Astrocyte (in vitro differentiated cells and primary cell): ENCODE measurements at regions not wholly inside any gene's neighbourhood (a gene's known extent, or its start where the extent isn't known, plus 50 kb on each side); places are given as distances from the start of the nearest gene placed in this dataset.

Experiments used
- DNase-seq: peaks from one replicate; pipeline ENCODE4 v3.0.0-alpha.2; 2010; ENCODE audit warnings: low read depth
- FAIRE-seq: peaks from 2 replicates; lab custom pipeline; 2011; peaks lifted over from hg19 to GRCh38; lab: Jason Lieb, UNC
- H2AFZ ChIP-seq: 2 replicates; pipeline ENCODE4 v1.6.0; 2012; ENCODE audit warnings: low read depth, low read length, inconsistent platforms
- H3K27ac ChIP-seq: 2 replicates; pipeline ENCODE4 v1.5.1; 2011; ENCODE audit warnings: low read depth, low read length, inconsistent platforms
- H3K27me3 ChIP-seq: 2 replicates; pipeline ENCODE4 v1.6.0; 2011; ENCODE audit warnings: low read length, inconsistent platforms; ENCODE audit not compliant: insufficient read depth
- H3K36me3 ChIP-seq: 2 replicates; pipeline ENCODE4 v1.5.1; 2011; ENCODE audit warnings: low read length, inconsistent platforms; ENCODE audit not compliant: insufficient read depth
- H3K4me1 ChIP-seq: 2 replicates; pipeline ENCODE4 v1.5.1; 2011; ENCODE audit warnings: low read length, inconsistent platforms; ENCODE audit not compliant: insufficient read depth
- H3K4me2 ChIP-seq: 2 replicates; pipeline ENCODE4 v1.6.0; 2012; ENCODE audit warnings: low read length, inconsistent platforms
- H3K4me3 ChIP-seq: 2 replicates; pipeline ENCODE4 v1.5.1; 2011; ENCODE audit warnings: low read depth, mild to moderate bottlenecking, low read length, inconsistent platforms; ENCODE audit not compliant: insufficient read depth
- H3K79me2 ChIP-seq: 2 replicates; pipeline ENCODE4 v1.6.0; 2012; ENCODE audit warnings: mild to moderate bottlenecking, low read length, inconsistent platforms; ENCODE audit not compliant: insufficient read depth
- H3K9ac ChIP-seq: 2 replicates; pipeline ENCODE4 v1.6.0; 2012; ENCODE audit warnings: mild to moderate bottlenecking, low read length, inconsistent platforms
- H3K9me3 ChIP-seq: 2 replicates; pipeline ENCODE4 v1.5.1; 2012; ENCODE audit warnings: low read depth, mild to moderate bottlenecking, low read length, inconsistent platforms; ENCODE audit not compliant: insufficient read depth
- H4K20me1 ChIP-seq: 2 replicates; pipeline ENCODE4 v1.6.0; 2012; ENCODE audit warnings: low read length, inconsistent platforms; ENCODE audit not compliant: insufficient read depth
- H3K27ac Mint-ChIP-seq: one replicate; pipeline ENCODE4 v1.8.0; 2021; ENCODE audit warnings: mild to moderate bottlenecking, mixed read lengths; ENCODE audit not compliant: unreplicated experiment
- H3K27me3 Mint-ChIP-seq: one replicate; pipeline ENCODE4 v1.8.0; 2021; ENCODE audit warnings: low read depth, mixed read lengths; ENCODE audit not compliant: unreplicated experiment
- H3K36me3 Mint-ChIP-seq: one replicate; pipeline ENCODE4 v1.8.0; 2021; ENCODE audit warnings: low read depth, mixed read lengths; ENCODE audit not compliant: unreplicated experiment
- H3K4me1 Mint-ChIP-seq: one replicate; pipeline ENCODE4 v1.8.0; 2021; ENCODE audit warnings: low read depth, mixed read lengths; ENCODE audit not compliant: unreplicated experiment
- H3K4me3 Mint-ChIP-seq: one replicate; pipeline ENCODE4 v1.8.0; 2021; ENCODE audit warnings: mild to moderate bottlenecking, moderate library complexity, mixed read lengths; ENCODE audit not compliant: unreplicated experiment
- H3K9me3 Mint-ChIP-seq: one replicate; pipeline ENCODE4 v1.8.0; 2021; ENCODE audit warnings: mild to moderate bottlenecking, mixed read lengths; ENCODE audit not compliant: unreplicated experiment
- EZH2 ChIP-seq: IDR thresholded peaks from 2 replicates; pipeline ENCODE4 v1.6.1; 2012; ENCODE audit warnings: mild to moderate bottlenecking, low read length, inconsistent platforms; ENCODE audit not compliant: insufficient read depth
- TF ChIP-seq, protein P1 (sequence below): IDR thresholded peaks from 2 replicates; pipeline ENCODE4 v1.5.1; 2011; ENCODE audit warnings: low read depth, mild to moderate bottlenecking, inconsistent platforms, low read length, moderate library complexity; ENCODE audit not compliant: insufficient read depth

DNA sequence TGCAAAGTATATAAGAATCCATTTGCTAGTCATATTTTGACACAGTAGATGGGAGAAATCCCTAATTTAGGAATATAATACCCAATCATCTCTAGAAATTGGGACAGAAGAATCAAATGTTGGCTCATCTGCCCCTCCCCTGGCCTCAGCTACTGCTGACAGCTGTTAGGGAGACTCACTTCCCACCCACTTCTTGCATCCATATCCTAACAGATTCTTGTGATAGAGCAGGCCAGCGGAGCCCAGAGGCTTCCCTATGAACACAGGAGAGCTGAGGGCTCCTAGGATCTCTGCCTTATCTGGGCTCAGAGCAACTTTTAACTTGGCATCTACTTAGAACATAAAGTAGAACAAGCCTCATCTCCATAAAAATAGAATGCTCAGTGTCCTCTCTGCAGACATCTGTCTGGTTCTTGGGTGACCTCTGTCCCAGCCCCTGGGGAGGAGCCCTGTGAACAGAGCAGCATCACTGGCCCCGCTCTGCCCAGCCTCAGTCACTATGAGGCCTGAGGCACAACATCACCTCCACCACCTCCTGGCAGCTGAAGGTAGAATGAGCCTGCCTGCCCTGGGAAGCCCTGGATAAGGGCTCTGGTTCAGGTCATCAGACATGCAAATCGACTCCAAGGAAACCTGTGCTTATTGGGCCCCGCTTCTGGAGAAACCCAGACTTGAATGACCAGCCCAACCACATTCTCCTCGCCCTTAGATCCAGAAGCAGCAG, 229.7 kb downstream of the ANKRD36B start:
- no peak for DNase-seq

DNA sequence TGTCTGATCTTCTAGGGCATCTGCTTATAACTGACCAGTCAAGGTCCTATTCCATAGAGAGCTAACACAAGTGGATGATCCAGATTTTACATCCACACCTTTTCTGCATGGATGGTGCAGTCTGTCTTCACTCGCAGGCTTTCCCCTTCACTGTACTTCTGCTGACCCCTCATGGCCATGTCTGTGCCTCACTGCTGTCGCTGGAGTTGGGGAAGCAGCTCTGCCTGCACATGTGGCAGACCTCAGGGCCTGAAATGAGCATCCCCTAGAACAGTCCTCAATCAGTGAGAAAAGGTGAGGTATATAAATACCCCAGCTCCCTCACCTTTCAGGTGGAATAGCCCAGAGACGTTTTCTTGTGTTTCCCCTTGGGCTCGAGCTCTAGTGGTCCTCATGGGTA, 233.8 kb downstream of the ANKRD36B start:
- no peak for DNase-seq
- peaks cover 50% of the 10 kb centered on the region for H3K27me3 Mint-ChIP-seq
- no peak overlapping the region for H3K4me3 Mint-ChIP-seq

More for the DNA sequence above, 229.7 kb downstream of the ANKRD36B start:
- no peak for TF ChIP-seq EZH2
- no peaks in the 10 kb centered on the region for H3K9me3 ChIP-seq
- no peak overlapping the region for H3K9ac ChIP-seq
- Mint-ChIP-seq H3K9me3 (peaks cover 6% of the 10 kb centered on the region), H3K27ac (no peak overlapping the region), H3K4me1 (no peaks in the 10 kb centered on the region), H3K4me3 (no peak overlapping the region), H3K27me3 (peaks cover 26% of the 10 kb centered on the region), H3K36me3 (no peaks in the 10 kb centered on the region)
- peaks cover 12% of the 10 kb centered on the region for H3K27me3 ChIP-seq
- no peak overlapping the region for H3K4me3 ChIP-seq
- H3K4me1 ChIP-seq: no peaks in the 10 kb centered on the region
- H3K4me2 ChIP-seq: no peak overlapping the region
- FAIRE-seq: no peak
- no peak overlapping the region for H3K27ac ChIP-seq
- H4K20me1 ChIP-seq: no peaks in the 10 kb centered on the region
- H3K36me3 ChIP-seq: no peaks in the 10 kb centered on the region
- no peak overlapping the region for H2AFZ ChIP-seq
- H3K79me2 ChIP-seq: no peaks in the 10 kb centered on the region

DNA sequence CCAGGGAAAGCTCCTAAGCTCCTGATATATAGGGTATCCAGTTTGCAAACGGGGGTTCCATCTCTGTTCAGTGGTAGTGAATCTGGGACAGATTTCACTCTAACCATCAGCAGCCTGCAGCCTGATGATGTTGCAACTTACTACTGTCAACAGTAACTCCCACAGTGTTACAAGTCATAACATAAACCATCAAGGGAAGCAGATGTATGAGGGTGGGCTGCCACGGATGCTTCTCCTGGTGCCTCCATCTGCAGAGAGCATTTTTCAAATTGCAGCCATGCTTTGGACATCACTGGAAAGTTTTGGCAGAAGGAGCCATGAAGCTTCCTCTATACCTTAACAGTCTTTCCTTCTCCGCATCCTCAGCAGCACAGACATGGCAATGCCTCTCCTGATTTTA, 234.5 kb downstream of the ANKRD36B start:
- no peak for TF ChIP-seq EZH2
- TF ChIP-seq, protein P1, sequence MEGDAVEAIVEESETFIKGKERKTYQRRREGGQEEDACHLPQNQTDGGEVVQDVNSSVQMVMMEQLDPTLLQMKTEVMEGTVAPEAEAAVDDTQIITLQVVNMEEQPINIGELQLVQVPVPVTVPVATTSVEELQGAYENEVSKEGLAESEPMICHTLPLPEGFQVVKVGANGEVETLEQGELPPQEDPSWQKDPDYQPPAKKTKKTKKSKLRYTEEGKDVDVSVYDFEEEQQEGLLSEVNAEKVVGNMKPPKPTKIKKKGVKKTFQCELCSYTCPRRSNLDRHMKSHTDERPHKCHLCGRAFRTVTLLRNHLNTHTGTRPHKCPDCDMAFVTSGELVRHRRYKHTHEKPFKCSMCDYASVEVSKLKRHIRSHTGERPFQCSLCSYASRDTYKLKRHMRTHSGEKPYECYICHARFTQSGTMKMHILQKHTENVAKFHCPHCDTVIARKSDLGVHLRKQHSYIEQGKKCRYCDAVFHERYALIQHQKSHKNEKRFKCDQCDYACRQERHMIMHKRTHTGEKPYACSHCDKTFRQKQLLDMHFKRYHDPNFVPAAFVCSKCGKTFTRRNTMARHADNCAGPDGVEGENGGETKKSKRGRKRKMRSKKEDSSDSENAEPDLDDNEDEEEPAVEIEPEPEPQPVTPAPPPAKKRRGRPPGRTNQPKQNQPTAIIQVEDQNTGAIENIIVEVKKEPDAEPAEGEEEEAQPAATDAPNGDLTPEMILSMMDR: no peak
- H3K9ac ChIP-seq: no peak overlapping the region
- no peaks in the 10 kb centered on the region for H3K4me1 Mint-ChIP-seq
- H3K27ac Mint-ChIP-seq: no peak overlapping the region
- H2AFZ ChIP-seq: no peak overlapping the region
- H3K79me2 ChIP-seq: no peaks in the 10 kb centered on the region
- FAIRE-seq (no peak), DNase-seq (no peak)
- no peak overlapping the region for H3K4me3 ChIP-seq
- H3K27me3 Mint-ChIP-seq: peaks cover 51% of the 10 kb centered on the region
- no peak overlapping the region for H3K27ac ChIP-seq
- no peaks in the 10 kb centered on the region for H4K20me1 ChIP-seq
- no peak overlapping the region for H3K4me2 ChIP-seq
- no peak overlapping the region for H3K4me3 Mint-ChIP-seq
- no peaks in the 10 kb centered on the region for H3K9me3 ChIP-seq
- H3K36me3 Mint-ChIP-seq: no peaks in the 10 kb centered on the region
- no peaks in the 10 kb centered on the region for H3K4me1 ChIP-seq
- H3K27me3 ChIP-seq: peaks cover 20% of the 10 kb centered on the region
- H3K9me3 Mint-ChIP-seq: peaks cover 6% of the 10 kb centered on the region
- no peaks in the 10 kb centered on the region for H3K36me3 ChIP-seq

More for the DNA sequence above, 233.8 kb downstream of the ANKRD36B start:
- Histone ChIP-seq H2AFZ (no peak overlapping the region), H3K4me1 (no peaks in the 10 kb centered on the region), H3K27me3 (peaks cover 20% of the 10 kb centered on the region), H3K9ac (no peak overlapping the region), H3K36me3 (no peaks in the 10 kb centered on the region), H3K4me2 (no peak overlapping the region), H3K27ac (no peak overlapping the region), H3K4me3 (no peak overlapping the region), H4K20me1 (no peaks in the 10 kb centered on the region), H3K79me2 (no peaks in the 10 kb centered on the region), H3K9me3 (no peaks in the 10 kb centered on the region)
- H3K4me1 Mint-ChIP-seq: no peaks in the 10 kb centered on the region
- no peak for TF ChIP-seq EZH2
- TF ChIP-seq, protein P1: no peak
- FAIRE-seq: no peak
- H3K9me3 Mint-ChIP-seq: peaks cover 6% of the 10 kb centered on the region
- no peaks in the 10 kb centered on the region for H3K36me3 Mint-ChIP-seq
- H3K27ac Mint-ChIP-seq: no peak overlapping the region
